ENCODE measurements at regions not wholly inside any gene's neighbourhood (a gene's known extent, or its start where the extent isn't known, plus 50 kb on each side); places are given as distances from the start of the nearest gene placed in this dataset.

DNA sequence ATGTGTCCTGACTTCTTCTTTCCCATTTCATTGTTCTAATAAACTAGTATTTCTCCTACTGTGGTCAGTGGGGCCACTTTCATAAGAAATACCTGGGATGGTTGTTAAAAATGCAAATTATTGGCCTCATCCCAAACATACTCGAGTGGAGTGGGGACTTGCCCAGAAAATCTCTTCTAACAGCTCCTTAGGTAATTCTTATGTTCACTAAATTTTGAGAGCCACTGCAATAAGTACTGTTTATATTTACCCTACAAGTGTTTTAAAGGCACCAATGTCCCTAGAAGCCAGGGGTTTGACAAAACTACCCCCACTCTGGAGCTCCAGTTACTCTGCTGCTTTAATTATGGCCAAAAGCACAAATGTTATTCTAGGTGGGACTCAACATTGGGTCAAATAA is 70.0 kb upstream of the ACP3 start:
- H3K4me3 ChIP-seq (replicated peaks in 1 of 2; ENCODE audit: low read depth in 1 of 2, low read length in 2 of 2) = no peak overlapping the region
- DNase-seq (ENCODE audit: low read depth, low spot score) = no peak
- ChIA-PET RAD21 (ENCODE audit: low non-redundant PET in 1 of 2, low total read pairs in 2 of 2, uncharacterized antibody in 2 of 2, unreplicated experiment in 2 of 2) (no interaction called here), CTCF (interaction anchor here (0.9 to 1.9 kb wide), 2 partner anchors 96 to 151 kb away, joined by 3 to 7 read pairs; no protein-coding TSS in a partner anchor), POLR2A (no interaction called here)
- TF ChIP-seq, protein P1, sequence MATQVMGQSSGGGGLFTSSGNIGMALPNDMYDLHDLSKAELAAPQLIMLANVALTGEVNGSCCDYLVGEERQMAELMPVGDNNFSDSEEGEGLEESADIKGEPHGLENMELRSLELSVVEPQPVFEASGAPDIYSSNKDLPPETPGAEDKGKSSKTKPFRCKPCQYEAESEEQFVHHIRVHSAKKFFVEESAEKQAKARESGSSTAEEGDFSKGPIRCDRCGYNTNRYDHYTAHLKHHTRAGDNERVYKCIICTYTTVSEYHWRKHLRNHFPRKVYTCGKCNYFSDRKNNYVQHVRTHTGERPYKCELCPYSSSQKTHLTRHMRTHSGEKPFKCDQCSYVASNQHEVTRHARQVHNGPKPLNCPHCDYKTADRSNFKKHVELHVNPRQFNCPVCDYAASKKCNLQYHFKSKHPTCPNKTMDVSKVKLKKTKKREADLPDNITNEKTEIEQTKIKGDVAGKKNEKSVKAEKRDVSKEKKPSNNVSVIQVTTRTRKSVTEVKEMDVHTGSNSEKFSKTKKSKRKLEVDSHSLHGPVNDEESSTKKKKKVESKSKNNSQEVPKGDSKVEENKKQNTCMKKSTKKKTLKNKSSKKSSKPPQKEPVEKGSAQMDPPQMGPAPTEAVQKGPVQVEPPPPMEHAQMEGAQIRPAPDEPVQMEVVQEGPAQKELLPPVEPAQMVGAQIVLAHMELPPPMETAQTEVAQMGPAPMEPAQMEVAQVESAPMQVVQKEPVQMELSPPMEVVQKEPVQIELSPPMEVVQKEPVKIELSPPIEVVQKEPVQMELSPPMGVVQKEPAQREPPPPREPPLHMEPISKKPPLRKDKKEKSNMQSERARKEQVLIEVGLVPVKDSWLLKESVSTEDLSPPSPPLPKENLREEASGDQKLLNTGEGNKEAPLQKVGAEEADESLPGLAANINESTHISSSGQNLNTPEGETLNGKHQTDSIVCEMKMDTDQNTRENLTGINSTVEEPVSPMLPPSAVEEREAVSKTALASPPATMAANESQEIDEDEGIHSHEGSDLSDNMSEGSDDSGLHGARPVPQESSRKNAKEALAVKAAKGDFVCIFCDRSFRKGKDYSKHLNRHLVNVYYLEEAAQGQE (IDR thresholded peaks at IDR 0.05; ENCODE audit: low read depth) = no peak
- TF ChIP-seq FOSL1 (IDR thresholded peaks at IDR 0.05; ENCODE audit: low read depth) = no peak
- TF ChIP-seq SP1 (IDR thresholded peaks at IDR 0.05; ENCODE audit: low read depth) = no peak
- TF ChIP-seq CEBPB (IDR thresholded peaks at IDR 0.05; ENCODE audit: low read depth) = no peak
- TF ChIP-seq TCF7L2 (IDR thresholded peaks at IDR 0.05; ENCODE audit: borderline replicate concordance, extremely low read depth, insufficient read depth, insufficient read length) = no peak
- no peak for TF ChIP-seq EGR1 (IDR thresholded peaks at IDR 0.05; ENCODE audit: low read depth)
- no peak for TF ChIP-seq POLR2AphosphoS5 (IDR thresholded peaks at IDR 0.05; ENCODE audit: low read depth, low read length)
- TF ChIP-seq, protein P2, sequence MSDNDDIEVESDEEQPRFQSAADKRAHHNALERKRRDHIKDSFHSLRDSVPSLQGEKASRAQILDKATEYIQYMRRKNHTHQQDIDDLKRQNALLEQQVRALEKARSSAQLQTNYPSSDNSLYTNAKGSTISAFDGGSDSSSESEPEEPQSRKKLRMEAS (IDR thresholded peaks at IDR 0.05) = no peak
- TF ChIP-seq, protein P3, sequence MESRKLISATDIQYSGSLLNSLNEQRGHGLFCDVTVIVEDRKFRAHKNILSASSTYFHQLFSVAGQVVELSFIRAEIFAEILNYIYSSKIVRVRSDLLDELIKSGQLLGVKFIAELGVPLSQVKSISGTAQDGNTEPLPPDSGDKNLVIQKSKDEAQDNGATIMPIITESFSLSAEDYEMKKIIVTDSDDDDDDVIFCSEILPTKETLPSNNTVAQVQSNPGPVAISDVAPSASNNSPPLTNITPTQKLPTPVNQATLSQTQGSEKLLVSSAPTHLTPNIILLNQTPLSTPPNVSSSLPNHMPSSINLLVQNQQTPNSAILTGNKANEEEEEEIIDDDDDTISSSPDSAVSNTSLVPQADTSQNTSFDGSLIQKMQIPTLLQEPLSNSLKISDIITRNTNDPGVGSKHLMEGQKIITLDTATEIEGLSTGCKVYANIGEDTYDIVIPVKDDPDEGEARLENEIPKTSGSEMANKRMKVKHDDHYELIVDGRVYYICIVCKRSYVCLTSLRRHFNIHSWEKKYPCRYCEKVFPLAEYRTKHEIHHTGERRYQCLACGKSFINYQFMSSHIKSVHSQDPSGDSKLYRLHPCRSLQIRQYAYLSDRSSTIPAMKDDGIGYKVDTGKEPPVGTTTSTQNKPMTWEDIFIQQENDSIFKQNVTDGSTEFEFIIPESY (IDR thresholded peaks at IDR 0.05; ENCODE audit: extremely low read depth, insufficient replicate concordance, low read length) = no peak
- no peak for TF ChIP-seq EZH2 (IDR thresholded peaks at IDR 0.05)
- TF ChIP-seq POLR2A (IDR thresholded peaks at IDR 0.05; ENCODE audit: borderline replicate concordance, extremely low read depth, insufficient read depth, insufficient read length) = no peak
- no peak for TF ChIP-seq YY1 (IDR thresholded peaks at IDR 0.05; ENCODE audit: extremely low read depth, insufficient replicate concordance, low read depth, low read length)
- TF ChIP-seq CBX3 (IDR thresholded peaks at IDR 0.05; ENCODE audit: low read depth) = no peak
- TF ChIP-seq, protein P4, sequence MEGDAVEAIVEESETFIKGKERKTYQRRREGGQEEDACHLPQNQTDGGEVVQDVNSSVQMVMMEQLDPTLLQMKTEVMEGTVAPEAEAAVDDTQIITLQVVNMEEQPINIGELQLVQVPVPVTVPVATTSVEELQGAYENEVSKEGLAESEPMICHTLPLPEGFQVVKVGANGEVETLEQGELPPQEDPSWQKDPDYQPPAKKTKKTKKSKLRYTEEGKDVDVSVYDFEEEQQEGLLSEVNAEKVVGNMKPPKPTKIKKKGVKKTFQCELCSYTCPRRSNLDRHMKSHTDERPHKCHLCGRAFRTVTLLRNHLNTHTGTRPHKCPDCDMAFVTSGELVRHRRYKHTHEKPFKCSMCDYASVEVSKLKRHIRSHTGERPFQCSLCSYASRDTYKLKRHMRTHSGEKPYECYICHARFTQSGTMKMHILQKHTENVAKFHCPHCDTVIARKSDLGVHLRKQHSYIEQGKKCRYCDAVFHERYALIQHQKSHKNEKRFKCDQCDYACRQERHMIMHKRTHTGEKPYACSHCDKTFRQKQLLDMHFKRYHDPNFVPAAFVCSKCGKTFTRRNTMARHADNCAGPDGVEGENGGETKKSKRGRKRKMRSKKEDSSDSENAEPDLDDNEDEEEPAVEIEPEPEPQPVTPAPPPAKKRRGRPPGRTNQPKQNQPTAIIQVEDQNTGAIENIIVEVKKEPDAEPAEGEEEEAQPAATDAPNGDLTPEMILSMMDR (IDR thresholded peaks at IDR 0.05 in 2 of 3, conservative IDR thresholded peaks at IDR 0.05 in 1 of 3; ENCODE audit: borderline replicate concordance in 1 of 3, insufficient read depth in 1 of 3, low read depth in 2 of 3, low read length in 2 of 3) = no peak
- no peak for TF ChIP-seq RAD21 (IDR thresholded peaks at IDR 0.05; ENCODE audit: low read depth)
- no peak for TF ChIP-seq ELF1 (IDR thresholded peaks at IDR 0.05; ENCODE audit: borderline replicate concordance, low read depth)
- H3K36me3 ChIP-seq (ENCODE audit: control insufficient read depth in 1 of 2, insufficient read depth in 2 of 2, low read length in 2 of 2) = no peaks in the 10 kb centered on the region
- no peak for ATAC-seq
- no peaks in the 10 kb centered on the region for H3K9me2 ChIP-seq (ENCODE audit: insufficient read depth)
- H3K27me3 ChIP-seq (ENCODE audit: insufficient read depth, low read length) = no peaks in the 10 kb centered on the region
- no TSS peak for BruUV-seq (replicated peaks)
- H3K9me3 ChIP-seq (ENCODE audit: control insufficient read depth in 1 of 2, insufficient read depth in 1 of 2, low read depth in 1 of 2, low read length in 2 of 2) = no peaks in the 10 kb centered on the region
- no peaks in the 10 kb centered on the region for H4K20me1 ChIP-seq (ENCODE audit: insufficient read depth)
- no peak overlapping the region for H3K27ac ChIP-seq (ENCODE audit: low read depth, low read length)
- intact Hi-C loops (cut with micrococcal nuclease) = no loop called here
- no peak overlapping the region for H3K9ac ChIP-seq (ENCODE audit: low read length)
- H3K79me2 ChIP-seq (ENCODE audit: insufficient read depth, low read length) = no peaks in the 10 kb centered on the region
- H2AFZ ChIP-seq (ENCODE audit: low read depth, low read length, poor library complexity, severe bottlenecking) = no peak overlapping the region
- H3K4me2 ChIP-seq (ENCODE audit: low read length) = no peak overlapping the region
- no peaks in the 10 kb centered on the region for H3K4me1 ChIP-seq (ENCODE audit: control insufficient read depth in 1 of 2, insufficient read depth in 2 of 2, low read length in 2 of 2)

All from HCT116 (cell line).